ENCODE measurements at regions not wholly inside any gene's neighbourhood (a gene's known extent, or its start where the extent isn't known, plus 50 kb on each side); places are given as distances from the start of the nearest gene placed in this dataset.
"Not testable (repeated sequence)": the region's sequence is repeated elsewhere in the genome, so short reads cannot be mapped to it uniquely, and the experiment has no call there.

- Histone ChIP-seq H3K4me3 (ENCODE audit: low read length) (no peak overlapping the region), H2AFZ (ENCODE audit: low read length) (no peak overlapping the region), H3F3A (ENCODE audit: insufficient read depth, low read length) (no peaks in the 10 kb centered on the region), H3K9me3 (replicated peaks; ENCODE audit: insufficient read depth, low read length) (no peaks in the 10 kb centered on the region), H3K9me2 (replicated peaks; ENCODE audit: insufficient read depth, low read length) (no peaks in the 10 kb centered on the region), H3K9ac (ENCODE audit: low read length) (no peak overlapping the region), H4K20me1 (ENCODE audit: insufficient read depth, low read length) (no peaks in the 10 kb centered on the region), H3K27me3 (replicated peaks; ENCODE audit: insufficient read depth, low read length) (no peaks in the 10 kb centered on the region), H3K79me2 (ENCODE audit: low read length) (no peaks in the 10 kb centered on the region), H3K27ac (ENCODE audit: low read length) (no peak overlapping the region), H3K4me1 (ENCODE audit: low read length) (no peaks in the 10 kb centered on the region), H3K36me3 (replicated peaks; ENCODE audit: insufficient read depth, low read length) (no peaks in the 10 kb centered on the region), H3K4me2 (ENCODE audit: low read depth, low read length) (no peak overlapping the region)
- DNase-seq: no peak
- no peak for TF ChIP-seq EZH2phosphoT487 (IDR thresholded peaks at IDR 0.05; ENCODE audit: low read length)
- no peak for TF ChIP-seq EZH2 (optimal IDR thresholded peaks at IDR 0.05; ENCODE audit: low read depth, low read length)
- no peak for TF ChIP-seq CTCF (IDR thresholded peaks at IDR 0.05; ENCODE audit: low read length)
Measured at GRCh38 chr2:7693246-7694075, 776.2 kb downstream of the RNF144A start.

GRCh38 chr2:7694076-7694985 is 777.1 kb downstream of the RNF144A start:
- no peaks in the 10 kb centered on the region for H3K4me1 ChIP-seq (ENCODE audit: low read length)
- no peak overlapping the region for H3K27ac ChIP-seq (ENCODE audit: low read length)
- no peak for TF ChIP-seq EZH2phosphoT487 (IDR thresholded peaks at IDR 0.05; ENCODE audit: low read length)
- no peak for TF ChIP-seq EZH2 (optimal IDR thresholded peaks at IDR 0.05; ENCODE audit: low read depth, low read length)
- TF ChIP-seq CTCF (IDR thresholded peaks at IDR 0.05; ENCODE audit: low read length): no peak
- H3K4me3 ChIP-seq (ENCODE audit: low read length): no peak overlapping the region
- H3K27me3 ChIP-seq (replicated peaks; ENCODE audit: insufficient read depth, low read length): no peaks in the 10 kb centered on the region
- no peaks in the 10 kb centered on the region for H3K79me2 ChIP-seq (ENCODE audit: low read length)
- no peaks in the 10 kb centered on the region for H3K9me2 ChIP-seq (replicated peaks; ENCODE audit: insufficient read depth, low read length)
- no peaks in the 10 kb centered on the region for H3F3A ChIP-seq (ENCODE audit: insufficient read depth, low read length)
- H3K9ac ChIP-seq (ENCODE audit: low read length): no peak overlapping the region
- no peak overlapping the region for H3K4me2 ChIP-seq (ENCODE audit: low read depth, low read length)
- H3K36me3 ChIP-seq (replicated peaks; ENCODE audit: insufficient read depth, low read length): no peaks in the 10 kb centered on the region
- no peaks in the 10 kb centered on the region for H3K9me3 ChIP-seq (replicated peaks; ENCODE audit: insufficient read depth, low read length)
- DNase-seq: no peak
- no peaks in the 10 kb centered on the region for H4K20me1 ChIP-seq (ENCODE audit: insufficient read depth, low read length)
- no peak overlapping the region for H2AFZ ChIP-seq (ENCODE audit: low read length)

DNA sequence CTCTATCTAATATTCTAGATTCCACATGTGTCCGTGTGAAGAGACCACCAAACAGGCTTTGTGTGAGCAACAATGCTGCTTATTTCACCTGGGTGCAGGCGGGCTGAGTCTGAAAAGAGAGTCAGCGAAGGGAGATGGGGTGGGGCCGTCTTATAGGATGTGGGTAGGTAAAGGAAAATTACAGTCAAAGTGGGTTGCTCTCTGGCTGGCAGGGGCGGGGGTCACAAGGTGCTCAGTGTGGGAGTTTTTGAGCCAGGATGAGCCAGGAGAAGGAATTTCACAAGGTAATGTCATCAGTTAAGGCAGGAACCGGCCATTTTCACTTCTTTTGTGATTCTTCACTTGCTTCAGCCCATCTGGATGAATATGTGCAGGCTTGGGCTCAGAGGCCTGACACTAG is 779.3 kb downstream of the RNF144A start:
- not testable (repeated sequence) for H3K9me3 ChIP-seq (replicated peaks; ENCODE audit: insufficient read depth, low read length); H3K36me3 ChIP-seq (replicated peaks; ENCODE audit: insufficient read depth, low read length); H3K4me2 ChIP-seq (ENCODE audit: low read depth, low read length); H3K4me1 ChIP-seq (ENCODE audit: low read length); H3F3A ChIP-seq (ENCODE audit: insufficient read depth, low read length); H4K20me1 ChIP-seq (ENCODE audit: insufficient read depth, low read length); H3K9me2 ChIP-seq (replicated peaks; ENCODE audit: insufficient read depth, low read length); H3K27me3 ChIP-seq (replicated peaks; ENCODE audit: insufficient read depth, low read length); DNase-seq; H3K27ac ChIP-seq (ENCODE audit: low read length); H2AFZ ChIP-seq (ENCODE audit: low read length); H3K4me3 ChIP-seq (ENCODE audit: low read length); H3K79me2 ChIP-seq (ENCODE audit: low read length); H3K9ac ChIP-seq (ENCODE audit: low read length)
